Vagina (tissue), 2 donors: ENCODE measurements at regions not wholly inside any gene's neighbourhood (a gene's known extent, or its start where the extent isn't known, plus 50 kb on each side); places are given as distances from the start of the nearest gene placed in this dataset.
"Not testable (repeated sequence)": the region's sequence is repeated elsewhere in the genome, so short reads cannot be mapped to it uniquely, and the experiment has no call there.

Source experiments
- DNase-seq, 2 donors: peaks; one replicate each; pipeline ENCODE4 v3.0.0-alpha.2; 2017; ENCODE audit errors: extremely low spot score in 2 of 2
- H3K27ac ChIP-seq: fragments of 200-600 bp; sonication (generic); one replicate; pipeline ENCODE4 v1.5.1; 2019
- H3K27me3 ChIP-seq: fragments of 200-600 bp; sonication (generic); one replicate; pipeline ENCODE4 v1.5.1; 2019
- H3K36me3 ChIP-seq, 2 donors: fragments of 200-600 bp; sonication (generic); one replicate each; pipeline ENCODE4 v1.5.1; 2017 to 2019
- H3K4me1 ChIP-seq: fragments of 200-600 bp; sonication (generic); one replicate; pipeline ENCODE4 v1.5.1; 2019
- H3K4me3 ChIP-seq, 2 donors: fragments of 200-600 bp; sonication (generic); 1 replicate in 1 of 2; 2 replicates in 1 of 2; pipeline ENCODE4 v1.5.1; 2016 to 2019
- H3K9me3 ChIP-seq: fragments of 200-600 bp; sonication (generic); one replicate; pipeline ENCODE4 v1.5.1; 2019
- CTCF ChIP-seq, 3 experiments: fragments of 450-650 bp in 2 of 3; fragments of 200-600 bp in 1 of 3; sonication (generic) in 1 of 3; IDR thresholded peaks; one replicate each; pipeline ENCODE4 v1.5.1; 2017 to 2019; ENCODE audit warnings: antibody characterized with exemption in 3 of 3, mild to moderate bottlenecking in 2 of 3, moderate library complexity in 2 of 3
- POLR2A ChIP-seq, 2 donors: fragments of 450-650 bp; IDR thresholded peaks; one replicate each; pipeline ENCODE4 v1.6.1; 2017; ENCODE audit warnings: antibody characterized with exemption in 2 of 2, mild to moderate bottlenecking in 2 of 2, moderate library complexity in 2 of 2
- POLR2AphosphoS5 ChIP-seq, 2 donors: sonication (generic); formaldehyde crosslinking; IDR thresholded peaks; one replicate each; pipeline ENCODE4 v1.9.0; 2017; ENCODE audit warnings: antibody characterized with exemption in 2 of 2, mild to moderate bottlenecking in 2 of 2, low read depth in 1 of 2; ENCODE audit not compliant: insufficient read depth in 1 of 2
- intact Hi-C: fragments of 100-400 bp; cut with DNase I; formaldehyde crosslinking; loops from one replicate; pipeline ENCODE4 v1.15.1; 2023

GRCh38 chr6:151690768-151691562, 116.5 kb upstream of the ESR1 start:
- Histone ChIP-seq H3K36me3 (no peaks in the 10 kb centered on the region), H3K27ac (peak overlapping the region; percentile 79), H3K27me3 (no peaks in the 10 kb centered on the region), H3K4me1 (peaks cover 14% of the 10 kb centered on the region), H3K4me3 (peak overlapping the region; percentile 32 to 45), H3K9me3 (no peaks in the 10 kb centered on the region)
- TF ChIP-seq POLR2AphosphoS5 (IDR thresholded peaks at IDR 0.05; ENCODE audit: insufficient read depth in 1 of 2, low read depth in 1 of 2) (peak in 1 of 2 donors; percentile 51), CTCF (IDR thresholded peaks at IDR 0.05) (no peak), POLR2A (IDR thresholded peaks at IDR 0.05) (no peak)
- intact Hi-C loops, result loop anchor here (5.0 kb wide), 3 partner anchors 71 to 1849 kb away; no protein-coding TSS in a partner anchor
- no peak for DNase-seq

GRCh38 chr6:151692216-151692615, 115.3 kb upstream of the ESR1 start:
- H3K4me3 ChIP-seq, result peak overlapping the region; percentile 32 to 45
- no peaks in the 10 kb centered on the region for H3K9me3 ChIP-seq
- intact Hi-C loops, result loop anchor here (5.0 kb wide), 3 partner anchors 70 to 1850 kb away; no protein-coding TSS in a partner anchor
- H3K27me3 ChIP-seq, result no peaks in the 10 kb centered on the region
- TF ChIP-seq POLR2AphosphoS5 (IDR thresholded peaks at IDR 0.05; ENCODE audit: insufficient read depth in 1 of 2, low read depth in 1 of 2) (no peak), POLR2A (IDR thresholded peaks at IDR 0.05) (no peak), CTCF (IDR thresholded peaks at IDR 0.05) (no peak)
- H3K36me3 ChIP-seq, result no peaks in the 10 kb centered on the region
- no peak for DNase-seq
- H3K4me1 ChIP-seq, result peaks cover 14% of the 10 kb centered on the region
- peak overlapping the region; percentile 79 for H3K27ac ChIP-seq

- H3K36me3 ChIP-seq, result no peaks in the 10 kb centered on the region
- TF ChIP-seq POLR2AphosphoS5 (IDR thresholded peaks at IDR 0.05; ENCODE audit: insufficient read depth in 1 of 2, low read depth in 1 of 2) (no peak), CTCF (IDR thresholded peaks at IDR 0.05) (no peak), POLR2A (IDR thresholded peaks at IDR 0.05) (no peak)
- H3K4me1 ChIP-seq, result peaks cover 14% of the 10 kb centered on the region
- no peaks in the 10 kb centered on the region for H3K9me3 ChIP-seq
- H3K27ac ChIP-seq, result peak overlapping the region; percentile 79
- intact Hi-C loops, result loop anchor here (5.0 kb wide), 3 partner anchors 69 to 1851 kb away; no protein-coding TSS in a partner anchor
- H3K27me3 ChIP-seq, result no peaks in the 10 kb centered on the region
- no peak overlapping the region for H3K4me3 ChIP-seq
- no peak for DNase-seq
These were observed 114.1 kb upstream of the ESR1 start for GRCh38 chr6:151693366-151693765.

GRCh38 chr6:151695156-151695555, 112.3 kb upstream of the ESR1 start:
- Histone ChIP-seq H3K4me1 (peaks cover 14% of the 10 kb centered on the region), H3K27me3 (no peaks in the 10 kb centered on the region), H3K4me3 (no peak overlapping the region), H3K9me3 (no peaks in the 10 kb centered on the region), H3K27ac (no peak overlapping the region), H3K36me3 (no peaks in the 10 kb centered on the region)
- no peak for DNase-seq
- TF ChIP-seq POLR2AphosphoS5 (IDR thresholded peaks at IDR 0.05; ENCODE audit: insufficient read depth in 1 of 2, low read depth in 1 of 2) (no peak), CTCF (IDR thresholded peaks at IDR 0.05) (no peak), POLR2A (IDR thresholded peaks at IDR 0.05) (no peak)
- intact Hi-C loops, result no loop called here

GRCh38 chr6:151696302-151696701, 111.2 kb upstream of the ESR1 start:
- H3K4me3 ChIP-seq, H3K9me3 ChIP-seq, intact Hi-C loops, H3K36me3 ChIP-seq, H3K27ac ChIP-seq, H3K27me3 ChIP-seq, DNase-seq: not testable (repeated sequence)
- H3K4me1 ChIP-seq, result peaks cover 15% of the 10 kb centered on the region
